Adrenal gland (tissue), 5 donors: ENCODE measurements at regions not wholly inside any gene's neighbourhood (a gene's known extent, or its start where the extent isn't known, plus 50 kb on each side); places are given as distances from the start of the nearest gene placed in this dataset.
"Not testable (repeated sequence)": the region's sequence is repeated elsewhere in the genome, so short reads cannot be mapped to it uniquely, and the experiment has no call there.

Experiments
- CTCF ChIP-seq, 6 experiments: fragments of 450-650 bp in 4 of 6; fragments of 200-600 bp in 2 of 6; sonication (generic) in 1 of 6; IDR thresholded peaks; 1 replicate in 5 of 6; 2 replicates in 1 of 6; pipeline versions ENCODE4 v1.5.1 to v1.8.0; 2016 to 2021; ENCODE audit warnings: antibody characterized with exemption in 6 of 6, mild to moderate bottlenecking in 2 of 6, moderate library complexity in 1 of 6
- POLR2A ChIP-seq, 2 donors: fragments of 450-650 bp; IDR thresholded peaks; one replicate each; pipeline ENCODE4 v1.6.1; 2017; ENCODE audit warnings: antibody characterized with exemption in 2 of 2, mild to moderate bottlenecking in 2 of 2, moderate library complexity in 1 of 2
- donor health status: DM: no; HTN: no; CAD: no.

- TF ChIP-seq CTCF, POLR2A (IDR thresholded peaks at IDR 0.05): not testable (repeated sequence)
These were observed 94.9 kb upstream of the PLSCR5 start for GRCh38 chr3:146700025-146700424.
